Fibroblast of skin of back (primary cell): ENCODE measurements at regions not wholly inside any gene's neighbourhood (a gene's known extent, or its start where the extent isn't known, plus 50 kb on each side); places are given as distances from the start of the nearest gene placed in this dataset.
"Not testable (repeated sequence)": the region's sequence is repeated elsewhere in the genome, so short reads cannot be mapped to it uniquely, and the experiment has no call there.

Experiments used
- DNase-seq: peaks from one replicate; pipeline ENCODE4 v3.0.0-alpha.2; 2013

DNA sequence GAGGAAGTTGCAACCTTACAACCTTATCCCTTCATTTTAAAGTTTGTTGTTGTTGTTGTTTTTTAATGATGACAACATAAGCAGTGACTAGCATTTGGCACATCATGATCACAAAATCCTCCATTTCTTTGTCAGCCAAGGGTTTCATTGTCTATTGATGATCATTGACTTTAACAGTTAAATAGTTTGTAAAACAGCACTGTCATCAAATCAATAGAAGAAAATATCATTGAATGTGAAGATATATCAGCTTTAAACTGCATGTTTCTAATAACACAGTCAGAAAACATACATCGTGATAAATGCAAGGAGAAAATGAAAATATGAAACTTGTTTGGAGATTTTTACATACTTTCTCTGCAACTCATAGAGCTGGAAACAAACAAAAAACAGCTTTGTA, 922.3 kb upstream of the LRFN5 start:
- DNase-seq = no peak

DNA sequence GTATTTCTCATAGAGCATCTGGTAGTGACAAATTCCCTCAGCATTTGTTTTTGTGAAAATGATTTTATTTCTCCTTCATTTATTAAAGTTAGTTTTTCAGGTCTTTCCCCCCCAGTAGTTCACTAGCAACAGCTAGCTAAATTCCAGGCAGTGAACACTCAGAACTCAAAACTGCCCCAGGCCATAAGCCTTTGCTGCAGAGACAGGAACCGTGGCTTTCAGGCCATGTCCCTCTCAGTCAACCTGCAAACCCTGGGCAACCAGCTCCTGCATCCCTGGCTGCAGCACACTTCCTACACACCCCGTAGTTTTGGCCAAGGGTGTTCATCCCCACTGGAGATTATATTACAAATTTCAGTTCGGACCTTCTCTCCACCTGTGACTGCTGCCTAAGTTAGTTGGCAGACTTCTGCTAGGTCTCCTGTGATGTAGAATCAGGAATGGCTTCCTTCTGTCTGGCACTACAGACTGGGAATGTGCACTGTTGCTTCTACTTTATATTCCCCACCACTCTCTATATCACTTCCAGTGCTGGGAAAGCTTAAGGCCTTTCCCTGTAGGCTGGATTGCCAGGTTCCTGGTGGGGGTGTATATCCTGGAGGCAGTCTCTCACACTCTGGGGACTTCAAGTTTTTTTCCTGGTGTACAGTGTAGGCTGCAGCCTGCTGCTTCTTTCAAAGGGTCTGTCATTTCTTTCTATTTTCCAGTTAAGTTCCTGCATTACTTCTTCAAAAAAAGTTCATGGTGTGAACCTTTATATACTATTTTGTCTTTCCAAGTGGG, 924.4 kb upstream of the LRFN5 start:
- no peak for DNase-seq

- no peak for DNase-seq
Measured at GRCh38 chr14:40679256-40679655, 927.4 kb upstream of the LRFN5 start.

- DNase-seq = not testable (repeated sequence)
Measured at GRCh38 chr14:40677206-40677605, 929.5 kb upstream of the LRFN5 start.

GRCh38 chr14:40674502-40674901, 932.2 kb upstream of the LRFN5 start:
- DNase-seq = no peak

GRCh38 chr14:40656311-40656710, 950.4 kb upstream of the LRFN5 start:
- DNase-seq = no peak

DNA sequence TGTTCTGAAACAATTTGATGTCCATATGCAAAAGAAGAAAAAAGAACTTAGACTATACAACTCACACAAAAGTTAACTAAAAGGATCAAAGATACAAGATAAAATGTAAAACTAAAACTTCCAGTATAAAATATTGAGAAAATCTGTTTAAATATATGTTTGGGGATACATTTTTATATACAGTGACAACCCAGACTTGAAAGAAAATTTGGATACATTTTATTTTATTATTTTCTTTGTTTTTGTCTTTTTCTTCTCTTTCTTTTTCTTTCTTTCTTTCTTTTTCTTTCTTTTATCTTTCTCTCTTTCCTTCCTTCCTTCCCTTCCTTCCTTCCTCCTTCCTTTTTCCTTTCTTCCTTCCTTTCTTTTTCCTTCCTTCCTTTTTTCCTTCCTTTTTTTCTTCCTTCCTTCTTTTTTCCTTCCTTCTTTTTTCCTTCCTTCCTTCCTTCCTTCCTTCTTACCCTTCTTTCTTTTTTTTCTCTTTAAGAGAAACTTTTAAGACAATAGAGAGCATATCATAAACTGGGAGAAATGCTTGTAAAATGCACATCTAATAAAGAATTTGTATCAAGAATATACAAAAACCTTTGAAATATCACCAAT, 954.5 kb upstream of the LRFN5 start:
- no peak for DNase-seq

DNA sequence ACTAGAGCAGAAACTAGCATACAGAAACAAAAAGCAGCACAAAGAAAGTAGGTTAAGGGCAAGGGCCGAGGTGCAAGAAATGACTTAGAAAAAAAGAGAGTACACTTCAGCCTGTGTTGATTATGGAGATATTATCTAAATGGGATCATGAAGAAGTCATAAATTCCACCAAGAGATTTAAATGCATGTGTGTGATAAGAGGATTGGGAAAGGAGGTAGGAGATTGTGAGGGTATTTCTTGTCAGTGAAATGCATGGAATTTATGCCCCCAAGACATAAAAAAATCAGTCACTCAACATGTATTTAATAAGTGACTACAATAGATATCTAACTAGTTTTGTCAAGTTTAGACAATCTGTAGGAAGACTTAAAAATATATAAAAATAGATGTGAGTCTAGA, 976.2 kb upstream of the LRFN5 start:
- DNase-seq = no peak

- DNase-seq = not testable (repeated sequence)
Measured at GRCh38 chr14:40629551-40630137, 977.0 kb upstream of the LRFN5 start.

DNA sequence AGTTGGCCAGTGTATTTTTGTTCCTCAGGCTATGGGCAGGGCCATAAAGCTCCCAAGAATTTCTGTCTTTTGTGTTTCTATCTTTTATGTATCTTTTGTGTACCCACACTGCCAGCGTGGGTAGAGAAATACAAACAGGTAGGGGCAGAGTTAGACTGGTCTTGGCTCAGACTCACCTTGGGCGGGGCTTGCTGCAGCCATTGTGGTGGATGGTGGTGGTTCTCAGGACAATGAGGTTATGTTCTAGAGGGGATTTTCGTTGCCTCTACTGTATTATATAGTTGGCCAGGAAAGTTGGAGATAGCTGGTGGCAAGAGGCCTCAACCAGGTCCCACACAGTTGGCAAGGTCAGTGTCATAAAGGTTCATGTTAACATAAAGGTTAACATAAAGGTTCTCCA, 977.5 kb upstream of the LRFN5 start:
- no peak for DNase-seq

- DNase-seq = no peak
Measured at GRCh38 chr14:40623643-40624042, 983.0 kb upstream of the LRFN5 start.

- DNase-seq = no peak
Measured at GRCh38 chr14:40618225-40618898, 988.3 kb upstream of the LRFN5 start.

- no peak for DNase-seq
Measured at GRCh38 chr14:40616579-40616978, 990.1 kb upstream of the LRFN5 start.

- no peak for DNase-seq
Measured at GRCh38 chr14:40601063-40601462, 1005.6 kb upstream of the LRFN5 start.

GRCh38 chr14:40599725-40600124, 1007.0 kb upstream of the LRFN5 start:
- no peak for DNase-seq

DNA sequence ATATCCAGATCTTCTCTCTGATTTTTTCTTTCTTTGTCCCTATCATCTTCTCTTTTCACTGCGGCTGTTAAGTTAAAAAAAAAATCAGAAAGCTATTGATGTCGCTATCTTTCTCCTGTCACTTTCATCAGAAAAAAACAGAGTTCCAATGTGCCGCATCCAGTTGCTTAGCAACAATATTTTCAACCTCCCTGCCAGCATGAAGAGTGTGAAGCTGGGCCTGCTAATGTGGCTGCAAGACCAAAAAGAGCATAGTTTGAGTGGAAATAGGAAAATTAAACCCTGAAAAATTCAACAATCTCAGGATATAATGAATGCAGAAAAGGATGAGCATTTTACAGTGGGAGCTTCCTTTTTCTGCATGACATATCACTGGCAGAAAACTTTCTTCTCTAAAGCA, 1025.4 kb upstream of the LRFN5 start:
- no peak for DNase-seq

GRCh38 chr14:40576880-40577478, 1029.7 kb upstream of the LRFN5 start:
- no peak for DNase-seq

- no peak for DNase-seq
Measured at GRCh38 chr14:40574780-40575179, 1031.9 kb upstream of the LRFN5 start.

- DNase-seq = no peak
Measured at GRCh38 chr14:40525314-40525713, 1081.4 kb upstream of the LRFN5 start.

- DNase-seq = no peak
Measured at GRCh38 chr14:40523123-40523522, 1083.6 kb upstream of the LRFN5 start.

DNA sequence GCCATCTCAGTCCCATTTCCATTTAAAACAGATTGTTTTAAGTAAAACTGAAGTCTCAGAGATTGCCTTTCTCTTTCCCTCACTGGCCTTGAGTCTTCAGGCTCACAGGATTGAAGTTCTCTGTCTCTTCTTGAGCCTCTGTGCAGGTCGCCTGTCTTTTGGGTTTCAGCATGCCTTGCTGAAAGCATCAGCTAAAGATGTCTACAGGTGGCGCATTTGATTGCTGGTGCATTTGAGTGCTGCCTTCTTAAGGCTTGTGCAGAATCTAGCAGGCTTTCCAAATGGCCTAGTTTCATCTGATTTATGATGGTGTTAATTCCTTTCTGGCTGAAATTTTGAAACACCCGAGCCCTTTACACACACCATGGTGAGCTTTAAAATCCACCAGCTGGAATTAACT, 1062.2 kb upstream of the FBXO33 start:
- DNase-seq = no peak

GRCh38 chr14:40487824-40488223, 1055.6 kb upstream of the FBXO33 start:
- no peak for DNase-seq

- no peak for DNase-seq
Measured at GRCh38 chr14:40485688-40486087, 1053.5 kb upstream of the FBXO33 start.
